Neuron (in vitro differentiated cells): ENCODE measurements at regions not wholly inside any gene's neighbourhood (a gene's known extent, or its start where the extent isn't known, plus 50 kb on each side); places are given as distances from the start of the nearest gene placed in this dataset.

ENCODE experiments used
- H2AFZ ChIP-seq: one replicate; pipeline ENCODE4 v1.6.1; 2013; ENCODE audit warnings: low read depth, mild to moderate bottlenecking, inconsistent platforms, low read length, moderate library complexity
- H3K27me3 ChIP-seq: one replicate; pipeline ENCODE4 v1.6.1; 2013; ENCODE audit warnings: low read length; ENCODE audit not compliant: insufficient read depth
- H3K36me3 ChIP-seq: one replicate; pipeline ENCODE4 v1.6.1; 2013; ENCODE audit warnings: low read length; ENCODE audit not compliant: insufficient read depth
- H3K4me1 ChIP-seq: one replicate; pipeline ENCODE4 v1.6.1; 2013; ENCODE audit warnings: low read length; ENCODE audit not compliant: insufficient read depth
- H3K4me3 ChIP-seq: 2 replicates; pipeline ENCODE4 v1.5.1; 2013; ENCODE audit warnings: mild to moderate bottlenecking, low read length, moderate library complexity
- H3K9me3 ChIP-seq: one replicate; pipeline ENCODE4 v1.6.1; 2013; ENCODE audit warnings: low read length

DNA sequence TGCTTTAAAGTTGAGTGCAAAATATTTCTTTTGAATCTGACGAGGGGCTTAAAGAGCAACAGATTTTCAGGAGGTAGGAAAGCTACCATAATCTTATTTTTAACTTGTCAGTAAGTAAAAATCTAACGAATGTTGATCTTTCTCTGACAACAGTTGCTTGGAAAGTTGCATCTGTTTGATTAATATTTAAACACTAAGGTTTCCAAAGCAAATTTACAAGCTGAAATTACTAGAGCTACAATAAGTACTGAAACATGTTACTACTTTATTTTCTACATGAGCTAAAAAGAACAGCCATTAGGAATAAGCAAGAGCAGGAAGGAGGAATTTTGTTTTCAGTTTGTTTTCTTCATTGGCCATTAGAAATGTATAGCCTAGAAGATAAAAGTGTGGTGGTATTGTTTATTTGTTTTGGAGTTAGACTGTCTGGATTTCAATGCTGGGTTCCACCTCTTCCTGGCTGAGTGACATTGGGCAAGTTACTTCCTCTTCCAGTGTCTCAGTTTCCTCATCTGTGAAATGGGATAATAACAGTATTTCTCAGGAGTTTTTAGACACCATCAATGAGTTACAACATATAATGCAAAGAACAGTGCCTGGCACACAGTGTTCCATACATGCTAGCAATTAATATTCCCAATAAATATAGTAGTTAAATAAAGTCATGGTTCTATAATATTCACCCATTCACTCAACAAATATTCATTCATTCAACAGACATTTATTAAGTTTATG, 87.9 kb upstream of the FLRT2 start:
- no peak overlapping the region for H3K4me3 ChIP-seq
- H2AFZ ChIP-seq = no peak overlapping the region
- no peaks in the 10 kb centered on the region for H3K4me1 ChIP-seq
- H3K9me3 ChIP-seq = no peaks in the 10 kb centered on the region
- no peaks in the 10 kb centered on the region for H3K36me3 ChIP-seq
- no peaks in the 10 kb centered on the region for H3K27me3 ChIP-seq

GRCh38 chr14:85442996-85443395, 86.9 kb upstream of the FLRT2 start:
- Histone ChIP-seq H3K4me1 (no peaks in the 10 kb centered on the region), H3K27me3 (no peaks in the 10 kb centered on the region), H3K4me3 (no peak overlapping the region), H2AFZ (no peak overlapping the region), H3K9me3 (no peaks in the 10 kb centered on the region), H3K36me3 (no peaks in the 10 kb centered on the region)

- no peaks in the 10 kb centered on the region for H3K36me3 ChIP-seq
- H3K4me3 ChIP-seq = no peak overlapping the region
- H3K27me3 ChIP-seq = no peaks in the 10 kb centered on the region
- no peaks in the 10 kb centered on the region for H3K9me3 ChIP-seq
- no peak overlapping the region for H2AFZ ChIP-seq
- no peaks in the 10 kb centered on the region for H3K4me1 ChIP-seq
Observed at GRCh38 chr14:85444635-85445034, 85.3 kb upstream of the FLRT2 start.

DNA sequence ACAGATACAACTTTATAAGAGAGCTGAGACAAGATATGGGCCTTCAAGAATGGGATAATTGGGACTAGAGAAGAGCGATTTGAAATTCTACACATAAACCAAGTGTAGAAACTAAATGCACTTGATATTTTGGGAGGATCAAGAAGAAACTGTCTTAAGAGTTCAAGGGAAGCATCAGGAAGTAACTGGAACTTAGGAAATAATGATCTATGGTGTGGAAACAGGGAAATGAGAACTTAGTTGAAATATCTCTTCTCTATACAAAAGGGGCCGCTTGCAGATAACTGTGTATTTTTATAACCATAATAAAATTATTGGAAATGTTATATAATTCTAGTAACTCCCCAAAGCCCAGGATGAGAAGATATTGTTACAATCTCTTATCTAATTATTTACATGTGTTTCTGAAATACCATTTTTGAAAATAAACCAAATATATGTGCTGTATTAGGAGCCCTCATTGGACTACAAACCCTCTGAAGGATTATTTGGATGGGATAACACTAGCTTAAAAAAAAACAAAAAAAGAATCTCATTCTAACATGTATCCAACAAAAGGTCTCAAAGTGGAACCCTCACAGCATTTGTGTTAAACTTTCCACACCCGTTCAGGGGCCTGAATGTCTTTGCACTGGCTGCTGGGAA, 84.7 kb upstream of the FLRT2 start:
- Histone ChIP-seq H3K36me3 (no peaks in the 10 kb centered on the region), H3K4me3 (no peak overlapping the region), H2AFZ (no peak overlapping the region), H3K4me1 (no peaks in the 10 kb centered on the region), H3K9me3 (no peaks in the 10 kb centered on the region), H3K27me3 (no peaks in the 10 kb centered on the region)

GRCh38 chr14:85447883-85448282, 82.1 kb upstream of the FLRT2 start:
- Histone ChIP-seq H3K36me3 (no peaks in the 10 kb centered on the region), H3K27me3 (no peaks in the 10 kb centered on the region), H3K4me3 (no peak overlapping the region), H3K4me1 (no peaks in the 10 kb centered on the region), H3K9me3 (no peaks in the 10 kb centered on the region), H2AFZ (no peak overlapping the region)

DNA sequence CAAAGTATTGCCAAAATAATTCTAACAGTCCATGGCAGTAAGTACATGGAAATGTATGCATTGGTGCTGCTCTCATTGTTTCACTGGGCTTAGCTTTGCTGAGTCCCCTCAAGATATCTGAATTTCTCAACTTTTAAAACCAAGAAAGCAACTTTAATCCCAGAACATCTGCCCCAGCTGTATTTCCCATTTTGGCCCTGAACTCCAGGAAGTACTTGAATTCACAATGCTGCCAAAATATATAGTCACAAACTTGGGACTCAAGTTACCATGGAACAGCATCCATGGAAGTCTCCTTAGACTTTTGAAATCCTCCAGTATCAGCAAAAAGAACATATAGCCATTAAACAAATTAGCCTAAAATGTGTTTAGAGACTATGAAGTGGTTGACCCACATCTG, 78.5 kb upstream of the FLRT2 start:
- Histone ChIP-seq H3K4me3 (no peak overlapping the region), H2AFZ (no peak overlapping the region), H3K27me3 (no peaks in the 10 kb centered on the region), H3K36me3 (no peaks in the 10 kb centered on the region), H3K4me1 (no peaks in the 10 kb centered on the region), H3K9me3 (no peaks in the 10 kb centered on the region)

- Histone ChIP-seq H3K27me3 (no peaks in the 10 kb centered on the region), H3K4me1 (no peaks in the 10 kb centered on the region), H2AFZ (no peak overlapping the region), H3K9me3 (no peaks in the 10 kb centered on the region), H3K36me3 (no peaks in the 10 kb centered on the region), H3K4me3 (no peak overlapping the region)
Observed at GRCh38 chr14:85453401-85454225, 76.3 kb upstream of the FLRT2 start.

DNA sequence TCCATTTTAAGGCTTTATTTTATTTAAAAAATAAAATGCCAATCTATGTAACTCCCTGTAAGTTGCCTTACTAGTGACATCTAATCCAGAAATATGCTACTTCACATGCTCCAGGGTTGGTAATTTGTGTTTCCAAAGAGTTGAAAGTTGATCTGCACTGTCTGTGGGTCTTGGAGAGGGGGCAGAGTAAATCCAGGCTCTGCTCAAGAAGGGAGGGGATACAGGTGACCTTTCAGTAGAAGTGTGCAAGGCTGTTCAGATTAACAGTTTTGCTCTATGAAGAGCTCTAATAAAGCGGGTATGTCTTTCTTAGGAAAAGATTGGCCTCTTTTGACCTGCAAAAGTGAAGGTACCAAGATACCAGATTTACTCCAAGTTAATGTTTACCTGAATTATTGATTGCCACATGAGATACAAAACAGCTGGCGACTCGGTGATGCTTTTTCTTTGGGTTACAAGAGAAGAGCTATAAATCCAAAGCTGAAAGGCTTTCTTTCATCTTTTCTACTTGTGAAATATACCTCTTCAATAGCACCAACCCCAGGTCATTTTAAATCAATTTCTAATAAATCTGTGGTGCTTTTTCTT, 75.6 kb upstream of the FLRT2 start:
- Histone ChIP-seq H2AFZ (no peak overlapping the region), H3K27me3 (no peaks in the 10 kb centered on the region), H3K9me3 (no peaks in the 10 kb centered on the region), H3K4me1 (no peaks in the 10 kb centered on the region), H3K36me3 (no peaks in the 10 kb centered on the region), H3K4me3 (no peak overlapping the region)

DNA sequence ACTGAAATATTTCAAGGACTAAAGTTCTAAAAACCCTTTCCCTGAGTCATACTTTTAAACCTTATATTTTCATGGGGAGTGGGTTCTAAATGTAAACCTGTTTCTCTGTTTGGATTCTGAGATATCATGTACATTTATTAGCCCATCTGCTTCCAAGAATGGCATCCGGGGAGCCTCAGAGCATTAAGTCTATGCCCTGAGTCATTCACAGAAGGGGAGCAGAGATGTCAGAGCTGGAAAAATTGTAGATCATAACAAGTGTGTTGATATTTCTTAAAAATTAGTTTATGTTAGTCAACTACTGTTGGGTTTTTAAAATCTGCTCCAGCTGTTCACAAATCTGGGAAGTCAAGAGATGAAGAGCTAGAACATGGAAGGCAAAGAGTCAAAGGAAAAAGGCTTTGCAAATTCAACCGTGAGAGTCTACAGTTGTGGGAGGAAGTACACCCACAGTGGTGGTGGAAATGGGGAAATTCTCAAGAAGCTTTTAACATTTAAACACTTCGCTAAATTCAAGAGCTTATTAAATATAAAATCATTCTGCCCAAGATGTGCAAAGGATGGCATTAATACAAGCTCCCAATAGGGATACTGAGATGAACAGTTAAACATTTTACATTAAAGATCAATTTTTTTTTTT, 70.5 kb upstream of the FLRT2 start:
- no peaks in the 10 kb centered on the region for H3K27me3 ChIP-seq
- no peaks in the 10 kb centered on the region for H3K9me3 ChIP-seq
- no peak overlapping the region for H2AFZ ChIP-seq
- no peaks in the 10 kb centered on the region for H3K4me1 ChIP-seq
- H3K36me3 ChIP-seq = no peaks in the 10 kb centered on the region
- H3K4me3 ChIP-seq = no peak overlapping the region

GRCh38 chr14:85461432-85462133, 68.4 kb upstream of the FLRT2 start:
- no peaks in the 10 kb centered on the region for H3K4me1 ChIP-seq
- H3K9me3 ChIP-seq = no peaks in the 10 kb centered on the region
- H3K27me3 ChIP-seq = no peaks in the 10 kb centered on the region
- H2AFZ ChIP-seq = no peak overlapping the region
- no peak overlapping the region for H3K4me3 ChIP-seq
- no peaks in the 10 kb centered on the region for H3K36me3 ChIP-seq

DNA sequence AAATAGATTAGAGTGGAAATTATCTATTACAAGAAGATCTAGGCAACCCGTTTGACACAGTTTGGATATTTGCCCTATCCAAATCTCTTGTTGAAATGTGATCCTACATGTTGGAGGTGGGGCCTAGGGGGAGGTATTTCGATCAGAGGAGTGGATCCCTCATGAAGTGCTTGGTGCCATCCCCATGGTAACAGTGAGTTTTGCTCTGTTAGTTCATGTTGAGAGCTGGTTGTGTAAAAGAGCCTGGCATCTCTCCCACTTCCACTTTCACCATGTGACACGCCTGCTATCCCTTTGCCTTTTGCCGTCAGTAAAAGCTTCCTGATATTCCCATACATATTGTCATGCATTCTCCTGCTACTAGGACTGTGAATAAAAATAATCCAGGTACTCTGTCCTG, 66.4 kb upstream of the FLRT2 start:
- no peak overlapping the region for H3K4me3 ChIP-seq
- H3K4me1 ChIP-seq = no peaks in the 10 kb centered on the region
- H2AFZ ChIP-seq = no peak overlapping the region
- H3K9me3 ChIP-seq = no peaks in the 10 kb centered on the region
- no peaks in the 10 kb centered on the region for H3K36me3 ChIP-seq
- no peaks in the 10 kb centered on the region for H3K27me3 ChIP-seq

GRCh38 chr14:85464135-85464895, 65.6 kb upstream of the FLRT2 start:
- H3K27me3 ChIP-seq = no peaks in the 10 kb centered on the region
- H3K4me1 ChIP-seq = no peaks in the 10 kb centered on the region
- no peak overlapping the region for H3K4me3 ChIP-seq
- no peaks in the 10 kb centered on the region for H3K9me3 ChIP-seq
- no peaks in the 10 kb centered on the region for H3K36me3 ChIP-seq
- no peak overlapping the region for H2AFZ ChIP-seq
